A172 (cell line): ENCODE measurements at regions not wholly inside any gene's neighbourhood (a gene's known extent, or its start where the extent isn't known, plus 50 kb on each side); places are given as distances from the start of the nearest gene placed in this dataset.
A peak's percentile ranks its signal among the peaks of the same experiment; 100 is the strongest.

Experiments used
- DNase-seq: peaks from one replicate; pipeline ENCODE4 v3.0.0-alpha.2; 2015; ENCODE audit warnings: low spot score

- DNase-seq = no peak
These were observed 109.6 kb upstream of the ACSL4 start for GRCh38 chrX:109842611-109843010.

GRCh38 chrX:109843963-109844751 lies 111.1 kb upstream of the ACSL4 start:
- no peak for DNase-seq

GRCh38 chrX:109844986-109845385 lies 111.9 kb upstream of the ACSL4 start:
- DNase-seq = no peak

GRCh38 chrX:109845996-109846395 lies 112.9 kb upstream of the ACSL4 start:
- DNase-seq = no peak

GRCh38 chrX:109847257-109848187 lies 114.5 kb upstream of the ACSL4 start:
- DNase-seq = peak; percentile 10

- no peak for DNase-seq
These were observed 115.5 kb upstream of the ACSL4 start for GRCh38 chrX:109848461-109849050.

- no peak for DNase-seq
These were observed 121.0 kb upstream of the ACSL4 start for GRCh38 chrX:109854096-109854495.

- no peak for DNase-seq
These were observed 122.4 kb upstream of the ACSL4 start for GRCh38 chrX:109855501-109855900.

- no peak for DNase-seq
These were observed 123.9 kb upstream of the ACSL4 start for GRCh38 chrX:109856974-109857373.

- DNase-seq = no peak
These were observed 124.6 kb upstream of the ACSL4 start for GRCh38 chrX:109857584-109858228.

GRCh38 chrX:109858602-109859341 lies 125.7 kb upstream of the ACSL4 start:
- no peak for DNase-seq

GRCh38 chrX:109859651-109860050 lies 126.6 kb upstream of the ACSL4 start:
- DNase-seq = no peak

GRCh38 chrX:109862433-109862832 lies 129.4 kb upstream of the ACSL4 start:
- no peak for DNase-seq

- DNase-seq = no peak
These were observed 130.8 kb upstream of the ACSL4 start for GRCh38 chrX:109863811-109864210.

- DNase-seq = no peak
These were observed 131.6 kb upstream of the TMEM164 start for GRCh38 chrX:109871121-109871888.

GRCh38 chrX:109872021-109872732 lies 130.7 kb upstream of the TMEM164 start:
- DNase-seq = no peak

- DNase-seq = no peak
These were observed 129.3 kb upstream of the TMEM164 start for GRCh38 chrX:109873574-109873973.

GRCh38 chrX:109873983-109874382 lies 128.9 kb upstream of the TMEM164 start:
- no peak for DNase-seq

GRCh38 chrX:109874548-109874947 lies 128.4 kb upstream of the TMEM164 start:
- DNase-seq = no peak

- no peak for DNase-seq
These were observed 127.1 kb upstream of the TMEM164 start for GRCh38 chrX:109875831-109876230.
